PFSK-1 (cell line): ENCODE measurements at regions not wholly inside any gene's neighbourhood (a gene's known extent, or its start where the extent isn't known, plus 50 kb on each side); places are given as distances from the start of the nearest gene placed in this dataset.

Experiments used
- FOXP2 ChIP-seq: optimal IDR thresholded peaks from 2 replicates; pipeline ENCODE3; 2011; ENCODE audit warnings: borderline replicate concordance, control low read depth, inconsistent platforms; ENCODE audit not compliant: insufficient read depth; ENCODE audit errors: extremely low read length, extremely low read depth
- POLR2AphosphoS5 ChIP-seq: IDR thresholded peaks from 2 replicates; pipeline ENCODE4 v1.6.1; 2012; ENCODE audit warnings: low read depth, mild to moderate bottlenecking, control low read depth, low read length, moderate library complexity
- REST ChIP-seq, 2 experiments: IDR thresholded peaks; 2 replicates each; pipeline versions ENCODE4 v1.6.1 to v1.8.0; 2011 to 2012; ENCODE audit warnings: low read depth in 2 of 2, low read length in 2 of 2, control low read depth in 1 of 2, inconsistent platforms in 1 of 2, mild to moderate bottlenecking in 1 of 2, moderate library complexity in 1 of 2; ENCODE audit not compliant: insufficient read depth in 1 of 2
- SIN3A ChIP-seq: IDR thresholded peaks from 2 replicates; pipeline ENCODE4 v1.6.1; 2012; ENCODE audit warnings: mild to moderate bottlenecking, low read length, moderate library complexity, borderline replicate concordance; ENCODE audit not compliant: insufficient read depth
- TAF1 ChIP-seq: IDR thresholded peaks from 2 replicates; pipeline ENCODE4 v1.6.1; 2012; ENCODE audit warnings: low read length, control low read depth, borderline replicate concordance; ENCODE audit not compliant: insufficient read depth

GRCh38 chr2:19127616-19128015 lies 230.8 kb downstream of the OSR1 start:
- no peak for TF ChIP-seq TAF1
- no peak for TF ChIP-seq REST (IDR thresholded peaks at IDR 0.05; ENCODE audit: insufficient read depth in 1 of 2, low read depth in 2 of 2, low read length in 2 of 2)
- no peak for TF ChIP-seq SIN3A
- TF ChIP-seq FOXP2: no peak
- TF ChIP-seq POLR2AphosphoS5: no peak

- TF ChIP-seq TAF1 (no peak), REST (IDR thresholded peaks at IDR 0.05; ENCODE audit: insufficient read depth in 1 of 2, low read depth in 2 of 2, low read length in 2 of 2) (no peak), POLR2AphosphoS5 (no peak)
Measured at GRCh38 chr2:19125901-19126680, 232.3 kb downstream of the OSR1 start.

GRCh38 chr2:19124135-19124534 lies 234.3 kb downstream of the OSR1 start:
- TF ChIP-seq FOXP2 (no peak), POLR2AphosphoS5 (no peak), REST (IDR thresholded peaks at IDR 0.05; ENCODE audit: insufficient read depth in 1 of 2, low read depth in 2 of 2, low read length in 2 of 2) (no peak)

GRCh38 chr2:19123556-19123955 lies 234.9 kb downstream of the OSR1 start:
- no peak for TF ChIP-seq REST (IDR thresholded peaks at IDR 0.05; ENCODE audit: insufficient read depth in 1 of 2, low read depth in 2 of 2, low read length in 2 of 2)

- TF ChIP-seq FOXP2: no peak
- no peak for TF ChIP-seq TAF1
- no peak for TF ChIP-seq SIN3A
- TF ChIP-seq POLR2AphosphoS5: no peak
- no peak for TF ChIP-seq REST (IDR thresholded peaks at IDR 0.05; ENCODE audit: insufficient read depth in 1 of 2, low read depth in 2 of 2, low read length in 2 of 2)
Measured at GRCh38 chr2:19122220-19122619, 236.2 kb downstream of the OSR1 start.
